OCI-LY1 (cell line): ENCODE measurements at regions not wholly inside any gene's neighbourhood (a gene's known extent, or its start where the extent isn't known, plus 50 kb on each side); places are given as distances from the start of the nearest gene placed in this dataset.

ENCODE experiments used
- EZH2 ChIP-seq: fragments of 200-600 bp; sonication (generic), shearing (Covaris generic); IDR thresholded peaks from 2 replicates; pipeline ENCODE4 v1.8.0; 2017; ENCODE audit warnings: borderline replicate concordance, mixed run types, mild to moderate bottlenecking, antibody characterized with exemption, low read length, moderate library complexity, mixed read lengths
- TF ChIP-seq, protein P1 (sequence below): fragments of 200-600 bp; sonication (generic), shearing (Covaris generic); IDR thresholded peaks from 2 replicates; pipeline ENCODE4 v1.5.1; 2017; ENCODE audit warnings: mild to moderate bottlenecking, antibody characterized with exemption, low read length, moderate library complexity, mixed read lengths

DNA sequence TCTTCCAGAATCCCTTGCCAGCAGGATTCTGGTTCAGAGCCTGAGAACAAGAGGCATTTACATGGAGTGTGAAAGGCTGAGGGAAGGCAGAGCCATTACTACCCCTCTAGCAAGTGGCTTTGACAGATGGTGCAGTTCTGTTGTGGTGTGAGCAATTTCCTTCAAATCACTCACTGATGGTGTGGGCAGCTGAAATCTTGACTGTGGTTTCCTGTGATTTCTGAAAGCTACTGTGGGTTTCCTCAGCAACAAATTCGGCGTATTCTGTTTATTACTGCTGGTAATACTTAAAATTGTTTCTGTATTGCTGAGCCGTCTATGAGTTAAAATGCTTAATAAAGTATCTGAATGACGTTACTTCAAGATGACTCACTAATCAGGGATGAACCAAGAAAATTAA is 181.5 kb upstream of the TCF21 start:
- no peak for TF ChIP-seq EZH2
- TF ChIP-seq, protein P1, sequence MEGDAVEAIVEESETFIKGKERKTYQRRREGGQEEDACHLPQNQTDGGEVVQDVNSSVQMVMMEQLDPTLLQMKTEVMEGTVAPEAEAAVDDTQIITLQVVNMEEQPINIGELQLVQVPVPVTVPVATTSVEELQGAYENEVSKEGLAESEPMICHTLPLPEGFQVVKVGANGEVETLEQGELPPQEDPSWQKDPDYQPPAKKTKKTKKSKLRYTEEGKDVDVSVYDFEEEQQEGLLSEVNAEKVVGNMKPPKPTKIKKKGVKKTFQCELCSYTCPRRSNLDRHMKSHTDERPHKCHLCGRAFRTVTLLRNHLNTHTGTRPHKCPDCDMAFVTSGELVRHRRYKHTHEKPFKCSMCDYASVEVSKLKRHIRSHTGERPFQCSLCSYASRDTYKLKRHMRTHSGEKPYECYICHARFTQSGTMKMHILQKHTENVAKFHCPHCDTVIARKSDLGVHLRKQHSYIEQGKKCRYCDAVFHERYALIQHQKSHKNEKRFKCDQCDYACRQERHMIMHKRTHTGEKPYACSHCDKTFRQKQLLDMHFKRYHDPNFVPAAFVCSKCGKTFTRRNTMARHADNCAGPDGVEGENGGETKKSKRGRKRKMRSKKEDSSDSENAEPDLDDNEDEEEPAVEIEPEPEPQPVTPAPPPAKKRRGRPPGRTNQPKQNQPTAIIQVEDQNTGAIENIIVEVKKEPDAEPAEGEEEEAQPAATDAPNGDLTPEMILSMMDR: no peak
